ENCODE measurements at regions not wholly inside any gene's neighbourhood (a gene's known extent, or its start where the extent isn't known, plus 50 kb on each side); places are given as distances from the start of the nearest gene placed in this dataset.
"Not testable (repeated sequence)": the region's sequence is repeated elsewhere in the genome, so short reads cannot be mapped to it uniquely, and the experiment has no call there.

GRCh38 chr11:70551351-70552166, 153.2 kb downstream of the CTTN start:
- no peak for DNase-seq

GRCh38 chr11:70552167-70553150, 154.1 kb downstream of the CTTN start:
- no peak for DNase-seq

- DNase-seq = no peak
Observed at GRCh38 chr11:70555078-70555477, 156.7 kb downstream of the CTTN start.

- no peak for DNase-seq
Observed at GRCh38 chr11:70556884-70557741, 158.8 kb downstream of the CTTN start.

- no peak for DNase-seq
Observed at GRCh38 chr11:70557742-70558485, 159.6 kb downstream of the CTTN start.

GRCh38 chr11:70558681-70559080, 160.4 kb downstream of the CTTN start:
- DNase-seq = no peak

GRCh38 chr11:70559516-70559915, 161.2 kb downstream of the CTTN start:
- no peak for DNase-seq

- DNase-seq = not testable (repeated sequence)
Observed at GRCh38 chr11:70560621-70561020, 162.3 kb downstream of the CTTN start.

- DNase-seq = no peak
Observed at GRCh38 chr11:70566768-70567530, 168.6 kb downstream of the CTTN start.

GRCh38 chr11:70567680-70568034, 169.3 kb downstream of the CTTN start:
- no peak for DNase-seq

- no peak for DNase-seq
Observed at GRCh38 chr11:70568035-70568813, 169.9 kb downstream of the CTTN start.

GRCh38 chr11:70568814-70569617, 170.7 kb downstream of the CTTN start:
- DNase-seq = no peak

- no peak for DNase-seq
Observed at GRCh38 chr11:70569618-70569890, 171.2 kb downstream of the CTTN start.

- DNase-seq = no peak
Observed at GRCh38 chr11:70569996-70570692, 171.8 kb downstream of the CTTN start.

- no peak for DNase-seq
Observed at GRCh38 chr11:70570693-70571395, 172.5 kb downstream of the CTTN start.

GRCh38 chr11:70572974-70573260, 174.6 kb downstream of the CTTN start:
- no peak for DNase-seq

- no peak for DNase-seq
Observed at GRCh38 chr11:70573701-70574151, 175.4 kb downstream of the CTTN start.

- no peak for DNase-seq
Observed at GRCh38 chr11:70574725-70575347, 176.5 kb downstream of the CTTN start.
